NCI-H345 (cell line): ENCODE measurements at regions not wholly inside any gene's neighbourhood (a gene's known extent, or its start where the extent isn't known, plus 50 kb on each side); places are given as distances from the start of the nearest gene placed in this dataset.
"Not testable (repeated sequence)": the region's sequence is repeated elsewhere in the genome, so short reads cannot be mapped to it uniquely, and the experiment has no call there.

ENCODE experiments used
- DNase-seq: peaks from one replicate; lab custom pipeline; 2025; lab: John Stamatoyannopoulos, UW

GRCh38 chr18:22816266-22817176 lies 116.6 kb upstream of the RBBP8 start:
- DNase-seq = peak; percentile 71

- no peak for DNase-seq
Observed at GRCh38 chr18:22817844-22818243, 115.3 kb upstream of the RBBP8 start.

- DNase-seq = no peak
Observed at GRCh38 chr18:22822024-22822423, 111.1 kb upstream of the RBBP8 start.

- no peak for DNase-seq
Observed at GRCh38 chr18:22822841-22823508, 110.2 kb upstream of the RBBP8 start.

GRCh38 chr18:22826726-22827125 lies 106.4 kb upstream of the RBBP8 start:
- DNase-seq = no peak

GRCh38 chr18:22827216-22827615 lies 105.9 kb upstream of the RBBP8 start:
- DNase-seq = no peak

GRCh38 chr18:22827741-22828140 lies 105.4 kb upstream of the RBBP8 start:
- DNase-seq = no peak

- no peak for DNase-seq
Observed at GRCh38 chr18:22828171-22828570, 105.0 kb upstream of the RBBP8 start.

GRCh38 chr18:22828583-22828982 lies 104.5 kb upstream of the RBBP8 start:
- DNase-seq = not testable (repeated sequence)

- DNase-seq = no peak
Observed at GRCh38 chr18:22829781-22830180, 103.3 kb upstream of the RBBP8 start.

GRCh38 chr18:22830511-22830910 lies 102.6 kb upstream of the RBBP8 start:
- DNase-seq = no peak

- DNase-seq = no peak
Observed at GRCh38 chr18:22831441-22831904, 101.7 kb upstream of the RBBP8 start.

- no peak for DNase-seq
Observed at GRCh38 chr18:22836932-22837331, 96.2 kb upstream of the RBBP8 start.

- DNase-seq = no peak
Observed at GRCh38 chr18:22838221-22838620, 94.9 kb upstream of the RBBP8 start.

GRCh38 chr18:22838639-22839277 lies 94.4 kb upstream of the RBBP8 start:
- no peak for DNase-seq

GRCh38 chr18:22839340-22839821 lies 93.7 kb upstream of the RBBP8 start:
- no peak for DNase-seq

GRCh38 chr18:22840606-22841144 lies 92.5 kb upstream of the RBBP8 start:
- no peak for DNase-seq

- no peak for DNase-seq
Observed at GRCh38 chr18:22841840-22842239, 91.3 kb upstream of the RBBP8 start.

GRCh38 chr18:22844190-22844589 lies 88.9 kb upstream of the RBBP8 start:
- no peak for DNase-seq

GRCh38 chr18:22844628-22845027 lies 88.5 kb upstream of the RBBP8 start:
- DNase-seq = no peak

- DNase-seq = no peak
Observed at GRCh38 chr18:22846088-22846683, 86.9 kb upstream of the RBBP8 start.

GRCh38 chr18:22846697-22847096 lies 86.4 kb upstream of the RBBP8 start:
- DNase-seq = no peak
